Neural crest cell (in vitro differentiated cells): ENCODE measurements at regions not wholly inside any gene's neighbourhood (a gene's known extent, or its start where the extent isn't known, plus 50 kb on each side); places are given as distances from the start of the nearest gene placed in this dataset.

Experiments
- DNase-seq: peaks from one replicate; pipeline ENCODE4 v3.0.0; 2021; ENCODE audit warnings: low read depth, mixed read lengths, low spot score
- H3K27ac Mint-ChIP-seq: one replicate; pipeline ENCODE4 v1.8.0; 2021; ENCODE audit warnings: mild to moderate bottlenecking, mixed read lengths; ENCODE audit not compliant: unreplicated experiment
- H3K27me3 Mint-ChIP-seq: 2 replicates; pipeline ENCODE4 v1.8.0; 2021; ENCODE audit warnings: low read depth, mild to moderate bottlenecking, mixed read lengths
- H3K36me3 Mint-ChIP-seq: 2 replicates; pipeline ENCODE4 v1.8.0; 2021; ENCODE audit warnings: low read depth, mild to moderate bottlenecking, mixed read lengths
- H3K4me1 Mint-ChIP-seq: 2 replicates; pipeline ENCODE4 v1.8.0; 2021; ENCODE audit warnings: mixed read lengths
- H3K4me3 Mint-ChIP-seq: one replicate; pipeline ENCODE4 v1.8.0; 2021; ENCODE audit warnings: mild to moderate bottlenecking, mixed read lengths
- H3K9me3 Mint-ChIP-seq: 2 replicates; pipeline ENCODE4 v1.8.0; 2021; ENCODE audit warnings: mixed read lengths
- CTCF ChIP-seq: fragments of 200-600 bp; sonication (generic); conservative IDR thresholded peaks from 2 replicates; pipeline ENCODE4 v1.5.0; 2021; ENCODE audit warnings: antibody characterized with exemption, mild to moderate bottlenecking

- Mint-ChIP-seq H3K4me1 (no peaks in the 10 kb centered on the region), H3K36me3 (no peaks in the 10 kb centered on the region), H3K9me3 (no peaks in the 10 kb centered on the region), H3K27ac (no peak overlapping the region), H3K4me3 (no peak overlapping the region), H3K27me3 (peaks cover 6% of the 10 kb centered on the region)
- no peak for DNase-seq
- no peak for TF ChIP-seq CTCF
These were observed 132.3 kb upstream of the CSF3R start for GRCh38 chr1:36614991-36615390.

GRCh38 chr1:36614571-36614970 is 131.9 kb upstream of the CSF3R start:
- no peak for TF ChIP-seq CTCF
- H3K36me3 Mint-ChIP-seq: no peaks in the 10 kb centered on the region
- no peak overlapping the region for H3K4me3 Mint-ChIP-seq
- no peaks in the 10 kb centered on the region for H3K4me1 Mint-ChIP-seq
- DNase-seq: no peak
- no peak overlapping the region for H3K27ac Mint-ChIP-seq
- no peaks in the 10 kb centered on the region for H3K9me3 Mint-ChIP-seq
- H3K27me3 Mint-ChIP-seq: peaks cover 6% of the 10 kb centered on the region

- Mint-ChIP-seq H3K27me3 (peaks cover 6% of the 10 kb centered on the region), H3K36me3 (no peaks in the 10 kb centered on the region), H3K27ac (no peak overlapping the region), H3K4me1 (no peaks in the 10 kb centered on the region), H3K9me3 (no peaks in the 10 kb centered on the region), H3K4me3 (no peak overlapping the region)
- no peak for DNase-seq
- TF ChIP-seq CTCF: no peak
These were observed 131.0 kb upstream of the CSF3R start for GRCh38 chr1:36613721-36614120.

GRCh38 chr1:36612881-36613280 is 130.2 kb upstream of the CSF3R start:
- Mint-ChIP-seq H3K27me3 (peaks cover 6% of the 10 kb centered on the region), H3K9me3 (no peaks in the 10 kb centered on the region), H3K4me1 (no peaks in the 10 kb centered on the region), H3K27ac (no peak overlapping the region), H3K36me3 (no peaks in the 10 kb centered on the region), H3K4me3 (no peak overlapping the region)
- no peak for DNase-seq
- peak; percentile 25 for TF ChIP-seq CTCF

GRCh38 chr1:36612121-36612520 is 129.4 kb upstream of the CSF3R start:
- Mint-ChIP-seq H3K4me1 (no peaks in the 10 kb centered on the region), H3K36me3 (no peaks in the 10 kb centered on the region), H3K27me3 (peaks cover 6% of the 10 kb centered on the region), H3K4me3 (no peak overlapping the region), H3K27ac (no peak overlapping the region), H3K9me3 (no peaks in the 10 kb centered on the region)
- no peak for TF ChIP-seq CTCF
- no peak for DNase-seq
